ENCODE measurements at regions not wholly inside any gene's neighbourhood (a gene's known extent, or its start where the extent isn't known, plus 50 kb on each side); places are given as distances from the start of the nearest gene placed in this dataset.

GRCh38 chr12:13812168-13812567 lies 169.2 kb downstream of the GRIN2B start:
- TF ChIP-seq FOXK2 (IDR thresholded peaks at IDR 0.05), result no peak
- TF ChIP-seq PKNOX1 (IDR thresholded peaks at IDR 0.05), result no peak
- no peak for TF ChIP-seq SP1 (IDR thresholded peaks at IDR 0.05)
- TF ChIP-seq FOXM1 (IDR thresholded peaks at IDR 0.05; ENCODE audit: borderline replicate concordance), result no peak
- no peak for TF ChIP-seq FOXA1 (IDR thresholded peaks at IDR 0.05)
- TF ChIP-seq ZNF384 (IDR thresholded peaks at IDR 0.05), result no peak

Measured in HEK293T (cell line).